MM.1S (cell line): ENCODE measurements at regions not wholly inside any gene's neighbourhood (a gene's known extent, or its start where the extent isn't known, plus 50 kb on each side); places are given as distances from the start of the nearest gene placed in this dataset.

Source experiments
- CTCF ChIP-seq: fragments of 300-600 bp; sonication (generic); IDR thresholded peaks from 2 replicates; pipeline ENCODE4 v1.5.1; 2016; ENCODE audit warnings: antibody characterized with exemption, low read length, mixed read lengths
- EZH2 ChIP-seq: fragments of 300-600 bp; sonication (generic); optimal IDR thresholded peaks from 2 replicates; pipeline ENCODE3; 2017; ENCODE audit warnings: low read depth, mild to moderate bottlenecking, antibody characterized with exemption, low read length, mixed read lengths
- EZH2phosphoT487 ChIP-seq: fragments of 300-600 bp; sonication (generic); IDR thresholded peaks from 2 replicates; pipeline ENCODE4 v1.6.1; 2018; ENCODE audit warnings: antibody characterized with exemption, low read length

- TF ChIP-seq CTCF (no peak), EZH2 (no peak), EZH2phosphoT487 (no peak)
These were observed 130.7 kb downstream of the TFAP2C start for GRCh38 chr20:56759741-56760278.
